RKO (cell line): ENCODE measurements at regions not wholly inside any gene's neighbourhood (a gene's known extent, or its start where the extent isn't known, plus 50 kb on each side); places are given as distances from the start of the nearest gene placed in this dataset.

Source experiments
- DNase-seq: peaks from one replicate; pipeline ENCODE4 v3.0.0-alpha.2; 2016; ENCODE audit warnings: low spot score

DNA sequence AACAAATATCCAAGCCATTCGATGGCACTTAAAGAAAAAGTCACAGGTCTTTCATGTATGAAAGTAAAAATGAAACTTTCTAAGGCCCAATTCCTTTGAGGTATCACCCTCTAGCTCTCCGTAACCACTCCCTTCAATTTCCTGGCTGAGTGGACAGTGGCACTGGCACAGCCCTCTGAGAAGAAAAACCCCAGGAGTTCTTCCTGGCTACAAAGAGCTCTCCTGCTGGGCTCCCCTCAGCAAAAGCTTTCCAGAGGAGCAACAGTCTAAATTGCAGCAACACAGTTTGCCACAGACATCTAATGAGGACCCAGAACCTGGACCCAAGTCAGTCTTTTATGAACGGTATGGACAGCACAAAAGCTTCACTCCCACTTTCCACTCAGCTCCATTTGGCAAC lies 71.8 kb downstream of the FUNDC1 start:
- no peak for DNase-seq

DNA sequence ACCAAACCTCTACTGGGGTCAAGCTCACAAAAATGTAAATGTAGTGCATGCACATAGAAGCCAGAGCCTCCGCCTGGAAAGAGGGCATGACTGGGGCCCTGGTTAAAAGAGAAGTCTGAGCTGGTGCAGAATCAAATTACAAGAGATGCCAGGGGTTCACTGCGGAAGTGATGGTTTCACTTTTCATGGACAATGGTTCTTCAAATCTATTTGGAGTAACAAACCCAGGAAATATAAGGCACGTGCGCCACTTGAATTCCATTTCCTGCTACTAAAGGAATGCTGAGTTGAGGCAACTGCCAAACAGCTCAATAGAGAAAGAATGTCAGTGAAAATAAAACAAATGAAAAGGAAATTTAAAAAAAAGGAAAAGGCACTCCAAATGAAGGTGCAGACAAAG lies 79.8 kb downstream of the FUNDC1 start:
- DNase-seq: no peak

DNA sequence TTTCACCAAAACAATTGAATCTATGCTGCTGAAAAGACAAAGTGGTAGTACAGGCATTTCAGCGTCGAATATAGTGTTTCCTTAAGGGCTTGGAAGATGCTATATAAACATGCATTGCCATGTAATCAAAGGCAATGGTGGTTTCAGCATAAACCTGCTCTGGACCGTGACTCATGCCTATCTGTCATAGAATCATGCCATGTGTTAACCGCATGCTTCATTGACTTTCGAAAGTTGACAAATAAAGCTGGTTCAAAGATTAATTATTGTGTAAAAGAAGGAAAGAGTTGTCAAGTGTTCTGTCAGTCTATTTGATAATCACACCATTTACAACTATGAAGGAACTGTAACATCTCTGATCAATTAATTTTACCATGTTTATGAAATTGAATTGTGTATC lies 83.2 kb downstream of the FUNDC1 start:
- no peak for DNase-seq

DNA sequence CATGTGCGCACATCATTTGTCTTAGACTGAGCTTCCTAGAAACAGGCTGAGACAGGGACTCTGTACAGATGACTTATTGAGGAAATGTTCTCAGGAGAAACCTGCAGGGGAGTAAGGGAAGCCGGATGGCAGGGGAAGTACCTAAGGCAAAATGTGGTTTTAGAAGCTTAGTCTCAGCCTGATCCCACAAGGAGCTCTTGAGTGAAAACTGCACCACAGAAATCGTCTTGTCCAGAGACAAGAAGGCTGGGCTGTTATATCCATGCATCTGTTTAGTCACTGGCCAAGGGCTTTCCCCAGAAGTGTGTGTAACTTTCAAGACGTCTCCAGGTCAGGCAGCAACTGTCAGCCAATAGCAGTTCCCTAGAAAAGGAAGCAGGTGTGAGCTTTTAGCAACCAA lies 86.0 kb downstream of the FUNDC1 start:
- DNase-seq: no peak

DNA sequence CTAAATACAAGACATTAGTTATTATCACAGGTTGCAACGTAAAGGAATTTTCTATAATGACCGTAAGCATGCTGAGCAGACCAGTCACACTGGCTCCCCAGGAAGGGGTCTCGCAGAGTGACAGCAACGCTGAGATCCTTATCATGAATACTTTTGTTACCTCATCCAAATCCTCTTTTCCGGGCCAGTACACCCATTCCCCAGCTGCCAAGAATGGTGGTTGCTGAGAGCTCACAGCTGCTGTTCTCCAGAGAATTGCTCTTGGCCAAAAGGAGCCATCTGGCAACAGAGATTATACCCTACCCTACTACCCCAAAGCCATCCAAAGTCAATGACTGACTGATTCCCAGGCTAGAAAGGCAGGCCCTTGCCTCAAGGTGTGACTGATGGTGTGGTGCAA lies 91.6 kb downstream of the FUNDC1 start:
- DNase-seq: no peak

DNA sequence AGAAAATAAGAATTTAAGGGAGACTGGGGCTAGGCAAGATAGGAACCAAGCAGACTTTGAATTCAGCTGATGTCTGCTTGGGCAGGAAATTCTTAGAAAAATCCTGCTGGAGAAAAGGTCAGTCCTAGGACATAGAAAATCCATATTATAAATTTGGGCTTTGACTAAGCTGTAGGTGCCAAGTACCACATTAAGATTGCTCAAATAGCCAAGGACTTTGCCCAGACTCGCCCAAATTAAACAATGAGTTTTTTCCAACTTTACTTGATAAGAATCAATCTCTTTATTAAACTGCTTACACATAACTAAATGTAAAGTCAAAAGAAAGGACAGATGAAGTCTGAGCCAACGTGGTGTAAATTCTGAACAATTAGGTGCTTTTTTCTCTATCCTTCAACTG lies 95.4 kb downstream of the FUNDC1 start:
- DNase-seq: no peak

DNA sequence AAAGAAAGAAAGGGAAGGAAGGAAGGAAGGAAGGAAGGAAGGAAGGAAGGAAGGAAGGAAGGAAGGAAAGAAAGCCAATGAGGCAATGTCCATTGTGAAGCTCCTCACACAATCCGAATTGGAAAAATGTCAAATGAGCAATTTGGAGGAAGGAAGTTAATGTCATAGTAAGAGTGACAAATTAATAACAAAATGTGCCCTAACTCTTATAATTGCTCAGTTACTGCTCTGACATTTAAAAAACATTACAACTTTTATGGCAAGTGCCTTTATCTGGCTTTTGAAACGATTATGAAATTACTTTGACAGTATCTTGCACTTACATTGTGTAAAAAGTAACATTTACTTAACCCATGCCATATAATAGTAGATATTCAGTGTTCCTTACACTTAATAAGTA lies 96.5 kb upstream of the EFHC2 start:
- no peak for DNase-seq

DNA sequence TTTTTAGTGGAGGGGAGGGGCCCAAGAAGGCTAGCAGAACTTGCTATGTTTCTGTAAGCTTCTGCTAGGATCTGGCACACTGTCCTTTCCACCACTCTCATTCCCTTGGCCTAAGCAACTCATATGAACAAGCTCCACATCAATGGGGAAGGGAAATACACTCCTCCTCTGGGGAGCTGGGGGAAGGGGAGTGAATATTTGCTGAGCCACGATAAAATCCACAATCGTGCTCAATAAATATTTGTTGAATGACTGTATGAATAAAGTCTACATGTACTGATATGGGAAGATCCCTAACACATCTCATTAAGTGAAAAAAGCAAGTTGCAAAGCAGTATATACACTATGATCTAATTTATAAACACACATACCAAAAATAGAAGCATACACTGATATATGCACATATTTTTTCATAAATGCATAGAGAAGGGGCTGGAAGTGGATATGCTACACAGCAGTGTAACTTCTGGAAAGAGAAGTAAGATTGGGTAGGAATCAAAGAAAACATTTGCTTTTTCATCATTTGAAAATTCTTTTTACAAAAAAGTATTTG lies 95.8 kb upstream of the EFHC2 start:
- no peak for DNase-seq

DNA sequence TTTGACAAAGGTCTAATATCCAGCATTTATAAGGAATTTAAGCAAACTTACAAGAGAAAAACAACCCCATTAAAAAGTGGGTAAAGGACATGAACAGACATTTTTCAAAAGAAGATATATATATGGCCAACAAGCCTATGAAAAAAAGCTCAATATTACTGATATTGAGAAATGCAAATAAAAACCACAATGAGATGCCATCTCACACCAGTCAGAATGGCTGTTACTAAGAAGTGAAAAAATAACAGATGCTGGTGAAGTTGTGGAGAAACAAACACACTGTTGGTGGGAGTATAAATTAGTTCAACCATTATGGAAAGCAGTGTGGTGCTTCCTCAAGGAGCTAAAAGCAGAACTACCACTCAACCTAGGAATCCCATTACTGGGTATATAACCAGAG lies 91.6 kb upstream of the EFHC2 start:
- no peak for DNase-seq

DNA sequence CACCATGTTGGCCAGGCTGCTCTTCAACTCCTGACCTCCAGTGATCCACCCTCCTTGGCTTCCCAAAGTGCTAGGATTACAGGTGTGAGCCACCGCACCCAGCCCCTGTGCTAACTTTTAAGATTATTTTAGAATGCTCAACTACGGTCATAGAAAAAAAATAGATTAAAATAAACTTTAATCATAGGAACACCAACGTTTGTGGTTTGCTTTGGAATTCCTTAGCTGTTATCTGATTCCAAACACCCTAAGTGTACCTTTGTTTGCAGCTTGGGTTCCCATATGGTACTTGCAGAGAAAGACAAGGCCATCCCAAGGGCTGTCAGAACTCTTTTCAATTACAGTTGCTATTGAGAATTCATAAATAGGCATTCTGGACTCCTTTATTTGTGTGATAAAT lies 90.1 kb upstream of the EFHC2 start:
- DNase-seq: no peak

DNA sequence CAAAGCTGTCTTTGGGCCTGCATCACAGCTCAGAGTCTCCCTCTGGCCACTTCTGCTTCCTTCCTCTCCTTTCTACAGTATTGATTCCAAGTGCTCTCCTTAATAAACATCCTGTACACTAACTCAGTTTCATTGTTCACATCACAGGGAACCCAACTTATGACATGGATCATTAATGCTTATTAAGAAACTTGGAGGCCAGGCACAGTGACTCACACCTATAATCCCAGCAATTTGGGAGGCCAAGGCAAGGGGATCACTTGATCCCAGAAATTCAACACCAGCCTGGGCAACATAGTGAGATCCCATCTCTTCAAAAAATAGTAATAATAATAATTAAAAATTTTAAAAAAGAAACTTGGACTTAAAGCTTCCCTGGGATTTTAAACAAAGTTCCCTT lies 89.2 kb upstream of the EFHC2 start:
- DNase-seq: no peak

DNA sequence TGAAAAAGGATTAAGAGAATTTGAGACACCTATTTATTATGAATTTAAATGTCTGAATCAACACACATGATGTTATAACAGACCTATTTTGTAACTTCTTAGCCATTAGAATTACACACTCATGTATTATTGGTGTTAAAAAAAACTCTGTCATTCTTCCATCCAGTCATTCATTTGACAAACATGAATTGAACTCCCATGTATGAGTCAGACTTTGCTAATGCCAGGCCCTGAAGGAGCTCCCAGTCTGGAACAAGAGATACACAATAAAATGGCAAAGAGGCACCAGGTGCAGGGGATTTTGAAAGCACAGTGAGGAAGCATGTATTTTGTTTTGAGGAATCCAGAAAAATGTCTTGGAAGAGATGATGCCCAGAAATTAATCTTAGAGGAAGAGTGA lies 87.7 kb upstream of the EFHC2 start:
- DNase-seq: peak; percentile 63

DNA sequence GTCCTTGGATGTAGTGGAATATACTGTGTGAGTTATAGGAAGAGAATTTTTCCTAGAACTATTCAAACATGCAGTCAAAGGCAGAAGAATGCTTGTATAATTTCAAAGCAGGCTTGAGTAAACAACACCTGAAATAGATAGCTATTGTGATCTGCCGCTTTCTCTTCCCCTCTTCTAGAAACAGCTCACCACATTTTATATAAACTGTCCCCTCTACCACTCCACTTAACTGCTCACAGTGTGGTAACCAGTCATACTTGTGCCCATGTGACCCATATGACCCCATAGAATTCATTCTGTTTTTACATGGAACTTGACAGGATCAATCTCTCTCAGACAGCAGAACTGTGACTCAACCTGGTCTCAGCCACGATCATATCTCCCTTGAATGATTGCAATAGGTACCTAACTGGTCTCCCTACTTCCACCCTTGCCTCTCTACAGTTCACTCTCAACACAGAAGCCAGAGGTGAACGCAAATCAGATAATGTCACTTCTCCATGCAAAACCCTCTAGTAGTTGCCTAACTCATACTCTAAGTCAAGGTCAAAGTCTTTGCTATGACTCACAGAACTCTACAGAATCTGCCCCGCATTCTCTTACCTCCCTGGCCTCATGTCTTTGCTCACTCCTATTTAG lies 85.6 kb upstream of the EFHC2 start:
- no peak for DNase-seq

DNA sequence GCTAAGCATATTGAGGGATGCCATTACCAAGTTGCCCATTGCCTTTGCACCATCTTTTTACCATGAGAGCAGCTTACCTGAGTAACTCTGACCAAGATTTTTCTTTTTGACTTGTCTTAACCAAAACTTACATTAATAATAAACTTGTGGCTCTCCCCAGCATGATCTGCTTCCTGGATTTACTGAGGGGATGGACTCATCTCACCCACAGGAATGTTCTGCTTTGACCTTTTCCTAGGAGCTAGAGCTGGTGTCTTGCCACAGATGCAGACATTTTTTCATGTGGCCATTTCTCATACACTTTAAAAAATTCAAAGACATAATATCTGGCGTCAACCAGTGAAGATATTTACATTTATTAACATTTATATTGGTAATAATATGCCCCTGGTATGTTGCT lies 79.2 kb upstream of the EFHC2 start:
- DNase-seq: no peak

DNA sequence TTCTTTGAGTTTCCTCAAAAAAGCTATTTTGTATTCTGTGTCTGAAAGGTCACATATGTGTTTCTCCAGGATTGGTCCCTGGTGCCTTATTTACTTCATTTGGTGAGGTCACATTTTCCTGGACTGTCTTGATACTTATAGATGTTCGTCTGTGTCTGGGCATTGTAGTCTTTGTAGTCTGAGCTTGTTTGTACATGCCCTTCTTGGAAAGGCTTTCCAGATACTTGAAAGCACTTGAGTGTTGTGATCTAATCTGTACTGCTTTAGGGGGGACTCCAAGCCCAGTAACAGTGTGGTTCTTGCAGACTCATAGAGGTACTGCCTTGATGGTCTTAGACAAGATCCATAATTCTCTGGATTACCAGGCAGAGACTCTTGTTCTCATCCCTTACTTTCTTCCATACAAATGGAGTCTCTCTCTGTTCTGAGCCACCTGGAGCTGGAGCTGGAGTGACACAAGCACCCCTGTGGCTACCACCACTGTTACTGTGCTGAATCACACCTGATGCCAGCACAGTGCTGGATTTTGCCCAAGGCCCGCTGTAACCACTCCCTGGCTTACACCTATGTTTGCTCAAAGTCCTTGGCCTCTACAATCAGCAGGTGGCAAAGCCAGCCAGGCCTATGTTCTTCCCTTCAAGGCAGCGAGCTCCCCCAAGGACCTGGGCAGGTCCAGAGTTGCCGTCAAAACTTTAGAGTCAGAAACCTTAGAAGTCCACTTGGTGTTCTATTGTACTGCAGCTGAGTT lies 72.3 kb upstream of the EFHC2 start:
- no peak for DNase-seq

DNA sequence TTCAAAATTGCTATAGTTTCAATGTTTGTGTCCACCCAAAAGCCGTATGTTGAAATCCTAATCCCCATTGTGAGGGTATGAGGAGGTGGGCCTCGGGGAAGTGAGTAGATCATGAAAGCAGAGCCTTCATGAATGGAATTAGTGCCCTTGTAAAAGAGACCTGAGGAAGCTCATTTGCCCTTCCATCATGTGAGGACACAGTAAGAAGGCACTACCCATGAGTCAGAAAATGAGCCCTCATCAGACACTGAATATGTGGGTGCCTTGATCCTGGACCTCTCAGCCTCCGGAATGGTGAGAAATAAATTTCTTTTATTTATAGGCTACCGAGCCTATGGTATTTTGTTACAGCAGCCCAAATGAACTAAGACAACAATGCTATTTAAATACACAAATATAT lies 57.7 kb upstream of the EFHC2 start:
- peak; percentile 46 for DNase-seq

DNA sequence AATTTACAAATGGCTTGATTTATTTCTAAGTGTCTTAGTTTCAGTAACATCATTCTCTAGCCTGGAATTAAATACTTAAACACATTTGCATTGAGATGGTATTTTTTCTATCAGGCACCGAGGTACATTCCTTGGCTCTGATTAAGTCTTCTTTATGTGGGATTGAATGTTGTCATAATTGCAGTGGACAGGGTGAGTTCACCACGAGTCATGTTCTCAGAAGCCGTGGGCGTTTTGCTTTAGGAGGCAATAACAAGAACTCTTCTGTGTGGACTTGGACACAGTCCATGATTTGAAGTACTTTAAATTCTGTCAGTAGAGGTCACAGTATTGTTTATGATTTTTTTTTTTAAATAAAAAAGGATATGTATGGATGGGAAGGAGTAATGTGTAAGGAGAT lies 57.1 kb upstream of the EFHC2 start:
- DNase-seq: peak; percentile 95

DNA sequence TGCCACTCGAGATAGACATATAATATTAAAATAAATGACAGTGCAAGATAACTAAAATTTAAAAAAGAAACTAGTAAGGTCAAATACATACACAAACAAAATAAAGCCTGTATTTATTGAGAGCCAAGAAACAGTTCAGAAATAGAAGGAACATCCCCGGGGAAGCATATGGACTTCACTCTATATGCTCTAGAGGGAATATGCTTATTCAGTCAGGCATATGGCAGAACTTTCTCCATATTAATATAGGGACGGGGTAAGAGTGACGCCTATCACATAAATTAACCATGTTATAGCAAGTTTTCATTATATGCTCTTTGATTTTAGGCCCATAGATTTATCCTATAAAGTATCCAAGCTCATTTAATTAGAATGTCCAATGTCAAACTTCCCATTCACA lies 56.7 kb upstream of the EFHC2 start:
- no peak for DNase-seq
